Activated CD4-positive, alpha-beta T cell treated with anti-CD3 and anti-CD28 coated beads, Interleukin-2, Interleukin-6, amounts not matched to agents 100 ng/mL and 50 ng/mL, durations not matched to agents 16 hours and 8 hours (primary cell): ENCODE measurements at regions not wholly inside any gene's neighbourhood (a gene's known extent, or its start where the extent isn't known, plus 50 kb on each side); places are given as distances from the start of the nearest gene placed in this dataset.
"Not testable (repeated sequence)": the region's sequence is repeated elsewhere in the genome, so short reads cannot be mapped to it uniquely, and the experiment has no call there.

Experiments
- DNase-seq: peaks from one replicate; pipeline ENCODE4 v3.0.0-alpha.2; 2020

DNA sequence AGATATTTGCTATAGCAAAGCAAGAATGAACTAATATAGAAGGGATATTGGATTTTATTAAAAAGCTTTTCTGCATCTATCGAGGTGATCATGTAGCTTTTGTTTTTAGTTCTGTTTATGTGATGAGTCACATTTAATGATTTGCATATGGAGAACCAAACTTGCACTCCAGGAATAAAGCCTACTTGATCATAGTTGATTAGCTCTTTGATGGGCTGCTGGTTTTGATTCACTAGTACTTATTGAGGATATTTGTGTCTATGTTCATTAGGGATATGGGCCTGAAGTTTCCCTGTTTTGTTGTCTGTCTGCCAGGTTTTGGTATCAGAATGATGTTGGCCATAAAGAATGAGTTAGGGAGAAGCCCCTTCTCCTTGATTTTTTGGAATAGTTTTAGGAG lies 310.7 kb downstream of the ARPP21 start:
- no peak for DNase-seq

DNA sequence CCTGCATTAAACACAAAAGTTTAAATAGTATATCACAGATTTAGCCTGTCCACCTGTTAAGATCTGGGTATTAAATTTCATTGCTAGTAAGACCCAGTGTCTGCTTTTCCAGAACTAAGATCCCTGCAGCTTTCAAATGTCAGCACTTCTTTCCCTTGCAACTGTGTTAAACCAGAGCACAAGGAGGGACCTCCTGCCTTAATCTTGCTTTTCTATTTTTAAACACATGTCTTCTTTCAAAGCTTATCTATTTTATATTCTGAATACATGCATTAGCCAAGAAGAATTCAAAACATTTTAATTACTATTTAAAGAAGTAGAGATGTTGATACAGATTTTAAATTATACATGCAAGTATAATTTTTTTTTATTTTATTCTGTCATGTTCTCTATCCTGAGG lies 315.1 kb downstream of the ARPP21 start:
- DNase-seq: no peak

DNA sequence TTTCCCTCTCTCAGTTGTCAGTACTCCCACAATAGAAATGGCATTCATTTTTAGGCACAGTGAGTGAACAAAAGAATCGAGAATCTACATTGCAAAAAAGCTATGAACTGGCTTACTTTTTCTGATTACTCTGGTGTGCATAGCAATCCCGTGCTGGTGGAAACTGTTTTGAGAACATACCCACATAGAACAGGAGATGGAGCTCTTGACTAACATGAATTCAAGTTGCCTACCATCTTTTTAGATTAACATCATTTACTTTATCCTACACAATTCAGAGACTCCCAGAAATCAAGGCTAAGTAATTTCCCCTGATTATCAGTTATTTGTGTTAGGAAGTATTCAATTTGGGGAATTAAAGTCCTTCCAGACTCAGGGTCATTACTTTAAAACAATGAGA lies 326.6 kb downstream of the ARPP21 start:
- DNase-seq: peak; percentile 10

DNA sequence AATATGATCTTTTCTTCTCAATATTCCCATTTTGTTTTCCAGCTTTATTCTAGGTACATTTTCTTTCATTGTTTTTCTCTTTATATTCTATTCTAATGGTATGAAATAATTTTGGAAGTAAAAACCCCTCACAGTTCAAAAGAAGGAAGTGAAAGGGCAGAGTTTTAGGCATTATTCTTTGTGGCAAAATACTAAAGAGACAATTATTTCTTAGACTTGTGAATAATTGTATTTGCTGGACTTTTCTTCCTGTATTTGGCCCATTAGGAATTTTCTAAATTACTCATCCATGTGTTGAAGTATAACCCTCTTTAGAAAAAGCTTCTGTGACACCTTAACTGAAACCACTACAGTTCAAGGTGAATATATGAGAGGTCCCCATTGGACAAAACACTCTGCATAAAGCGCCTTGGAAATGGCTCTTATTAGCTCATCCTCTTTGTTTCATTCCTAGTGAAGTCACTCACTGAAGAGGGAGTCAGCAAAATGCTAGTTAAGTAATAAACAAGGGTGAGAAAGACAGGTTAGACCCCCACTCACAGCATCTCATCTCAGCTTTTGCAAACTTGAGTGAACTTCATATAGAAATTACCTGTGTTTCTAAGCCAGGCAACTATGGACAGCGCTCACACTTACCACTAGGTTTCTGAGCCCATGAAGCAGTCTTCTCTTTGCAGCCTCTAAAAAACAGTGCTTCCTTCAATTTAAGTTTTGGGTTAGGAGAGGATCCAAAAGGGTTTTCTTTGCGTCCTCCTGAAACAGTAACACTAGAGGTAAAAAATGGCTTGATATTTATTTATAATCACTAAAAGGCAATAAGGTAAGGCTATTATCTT lies 327.5 kb downstream of the ARPP21 start:
- no peak for DNase-seq

DNA sequence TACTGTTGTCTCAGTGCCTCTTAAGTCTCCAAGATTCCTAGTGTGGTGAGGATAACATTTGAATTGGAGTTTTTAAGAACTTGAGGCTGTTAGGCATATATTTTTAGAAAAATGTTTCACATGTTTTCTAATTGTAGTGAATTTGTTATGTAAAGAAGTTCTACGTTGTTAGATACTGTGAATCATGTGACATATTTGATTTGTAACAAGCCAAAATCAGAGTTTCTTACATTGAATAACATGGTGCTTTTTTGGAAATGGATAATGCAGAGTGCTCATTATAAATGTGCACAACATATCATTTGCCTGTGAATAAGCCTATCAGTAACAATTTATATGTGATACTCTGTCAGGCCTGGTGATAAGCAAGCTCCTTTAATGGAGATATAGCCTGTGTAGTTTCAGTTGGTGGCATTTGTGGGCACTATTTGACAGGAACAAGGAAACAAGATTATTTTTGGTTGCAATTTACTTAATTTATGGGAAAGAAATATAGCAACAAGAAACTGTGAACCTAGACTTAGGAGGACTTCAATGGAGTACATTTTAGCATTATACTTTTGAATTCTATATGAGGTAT lies 328.8 kb downstream of the ARPP21 start:
- DNase-seq: no peak

DNA sequence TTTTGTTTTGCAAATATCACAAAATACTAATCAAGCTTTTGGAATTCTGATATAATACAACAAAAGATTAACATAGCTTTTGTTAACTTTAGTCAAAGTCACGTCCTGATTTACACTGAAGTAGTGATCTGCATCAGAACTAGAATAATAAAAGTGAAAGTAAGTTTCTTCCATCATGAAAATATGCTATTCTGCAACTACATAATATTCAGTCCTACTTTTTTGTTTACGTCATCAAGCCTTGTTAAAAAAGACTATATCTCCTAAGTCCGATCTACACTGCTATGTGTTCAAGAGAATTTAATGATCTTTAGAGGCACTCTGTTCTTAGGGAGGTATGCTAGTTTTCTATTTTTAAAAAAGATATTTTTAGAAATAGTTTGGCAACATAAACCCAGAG lies 330.1 kb downstream of the ARPP21 start:
- DNase-seq: no peak

DNA sequence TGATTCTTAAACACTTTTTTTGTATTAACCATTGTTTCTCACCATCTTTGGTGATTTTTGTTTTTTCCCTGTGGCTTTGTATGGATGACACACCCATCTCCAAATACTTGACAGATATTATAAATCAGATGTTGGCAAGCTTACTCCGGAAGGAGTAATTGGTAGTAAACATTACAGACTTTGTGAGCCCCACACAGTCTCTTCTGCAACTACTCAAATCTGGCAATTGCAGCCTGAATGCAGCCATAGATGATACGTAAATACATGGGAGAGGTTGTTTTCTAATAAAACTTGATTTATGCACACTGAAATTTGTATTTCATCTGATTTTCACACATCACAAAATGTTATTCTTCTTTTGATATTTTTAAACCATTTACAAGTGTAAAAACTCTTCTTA lies 331.5 kb downstream of the ARPP21 start:
- DNase-seq: no peak

DNA sequence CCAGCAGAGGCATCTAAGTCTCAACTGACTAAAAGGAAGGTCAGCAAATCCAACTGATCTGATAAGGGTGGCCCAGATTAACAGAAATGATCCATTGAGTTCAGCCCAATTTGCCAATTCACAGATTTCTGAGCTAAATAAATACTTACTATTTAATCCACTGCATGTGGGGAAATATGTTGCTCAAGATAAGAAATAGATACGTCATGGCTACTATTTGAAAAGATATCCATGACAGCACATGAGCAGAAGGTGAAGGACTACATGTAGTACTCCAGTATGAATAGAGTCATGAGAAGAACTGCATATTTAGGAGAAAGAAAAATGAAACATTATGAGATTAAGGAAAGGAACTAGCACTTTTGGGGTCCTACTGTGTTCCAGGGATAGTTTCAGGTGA lies 332.4 kb downstream of the ARPP21 start:
- DNase-seq: no peak

DNA sequence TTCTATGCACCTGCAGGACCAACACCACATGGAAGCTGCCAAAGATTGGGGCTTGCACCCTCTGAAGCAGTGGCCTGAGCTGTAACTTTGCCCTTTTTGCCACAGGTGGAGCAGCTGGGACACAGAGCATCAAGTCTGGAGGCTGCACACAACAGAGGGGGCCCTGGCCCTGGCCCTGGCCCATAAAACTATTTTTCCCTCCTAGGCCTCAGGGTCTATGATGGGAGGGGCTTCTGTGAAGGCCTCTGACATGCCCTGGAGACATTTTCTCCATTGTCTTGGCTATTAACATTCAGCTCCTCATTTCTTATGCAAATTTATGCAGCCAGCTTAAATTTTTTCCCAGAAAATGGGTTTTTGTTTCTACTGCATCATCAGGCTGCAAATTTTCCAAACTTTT lies 335.5 kb downstream of the ARPP21 start:
- DNase-seq: no peak

DNA sequence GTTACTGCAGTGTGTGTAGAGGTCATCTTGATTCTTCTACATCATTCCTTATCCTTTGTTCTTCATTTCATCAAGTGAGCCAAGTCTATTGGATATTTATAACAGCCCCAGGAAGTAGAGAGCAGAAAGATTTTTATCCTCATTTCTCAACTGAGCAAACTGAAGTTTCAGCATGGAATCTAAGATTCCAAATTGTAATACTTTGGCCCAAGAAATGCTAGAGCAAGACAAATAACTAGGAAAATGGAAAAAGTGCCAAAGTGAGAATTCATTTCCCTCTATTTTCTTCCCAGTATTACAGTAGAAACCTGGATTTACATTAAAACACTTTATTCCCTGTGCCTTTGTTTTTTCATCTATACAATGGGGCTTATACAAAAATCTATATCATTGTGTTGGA lies 346.8 kb downstream of the ARPP21 start:
- DNase-seq: no peak

DNA sequence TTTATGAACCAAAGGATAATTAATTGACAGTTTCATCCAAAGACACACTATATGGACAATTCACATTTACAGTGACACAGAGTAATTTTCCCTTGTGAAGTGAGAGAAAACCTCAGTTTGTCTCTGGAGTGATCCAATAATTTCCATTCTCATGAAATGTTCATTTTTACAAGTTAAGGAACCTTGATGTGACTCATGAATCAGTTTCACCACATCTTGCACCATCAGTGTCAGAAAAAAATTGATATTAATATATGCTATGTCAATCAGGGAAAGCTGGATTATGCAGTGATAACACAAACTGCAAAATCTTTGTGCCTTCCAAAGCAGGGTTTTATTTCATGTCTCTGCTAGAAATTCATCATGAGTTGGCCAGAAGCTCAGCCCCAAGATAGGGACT lies 348.1 kb downstream of the ARPP21 start:
- no peak for DNase-seq

DNA sequence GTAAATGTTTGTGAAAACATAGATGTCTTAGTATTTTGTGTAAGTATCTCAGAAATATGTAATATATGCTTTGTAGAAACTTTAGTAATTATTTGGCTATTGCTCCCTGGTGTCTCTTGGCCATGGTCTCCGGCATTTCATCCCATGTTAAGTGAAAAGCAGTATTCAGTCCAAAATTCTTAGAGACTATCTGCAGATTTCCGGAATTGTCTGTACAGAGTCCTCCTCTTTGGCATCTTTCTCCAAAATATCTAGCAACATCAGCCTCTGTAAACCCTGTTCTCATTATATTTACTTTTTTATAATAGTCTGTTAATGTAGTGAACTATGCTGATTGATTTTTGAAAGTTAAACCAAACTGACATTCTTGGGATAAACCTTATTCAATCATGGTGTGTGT lies 352.7 kb downstream of the ARPP21 start:
- no peak for DNase-seq

DNA sequence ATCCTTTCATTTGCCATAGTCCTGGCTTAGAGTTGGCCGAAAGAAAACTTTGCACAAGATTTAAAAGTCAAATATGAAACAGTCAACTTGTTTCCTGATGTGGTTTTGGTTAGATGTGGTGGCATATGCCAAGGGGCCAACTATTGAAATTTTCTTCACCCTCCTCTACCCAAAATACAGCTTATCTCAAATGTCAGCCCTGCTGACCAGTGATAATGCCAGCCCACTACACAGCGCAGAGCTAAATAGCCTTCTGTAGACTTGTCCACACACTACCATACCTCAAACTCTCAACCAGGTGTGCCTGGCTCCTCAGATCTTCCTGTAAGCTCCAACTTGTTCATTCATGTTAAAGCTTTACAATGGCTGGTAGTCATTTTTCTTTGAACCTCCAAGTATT lies 368.5 kb upstream of the STAC start:
- DNase-seq: no peak

DNA sequence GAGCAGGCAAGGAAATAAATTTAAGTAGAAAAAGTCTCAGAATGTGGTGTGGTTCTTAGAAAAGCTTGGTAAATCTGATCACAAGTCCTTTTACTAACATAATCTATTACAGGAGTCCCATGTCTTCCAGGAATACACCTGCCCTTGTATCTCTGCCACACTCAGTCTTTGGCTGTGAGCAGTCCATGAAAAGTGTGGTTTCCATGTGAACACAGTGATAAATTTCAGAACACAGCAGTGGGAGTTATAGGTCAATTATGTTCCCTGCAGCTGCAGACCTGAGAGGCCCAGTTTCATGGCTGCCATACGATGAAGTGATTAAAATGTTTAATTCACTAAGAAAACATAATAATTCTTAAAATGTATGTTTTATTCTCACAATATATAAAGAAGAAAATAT lies 366.9 kb upstream of the STAC start:
- DNase-seq: no peak

DNA sequence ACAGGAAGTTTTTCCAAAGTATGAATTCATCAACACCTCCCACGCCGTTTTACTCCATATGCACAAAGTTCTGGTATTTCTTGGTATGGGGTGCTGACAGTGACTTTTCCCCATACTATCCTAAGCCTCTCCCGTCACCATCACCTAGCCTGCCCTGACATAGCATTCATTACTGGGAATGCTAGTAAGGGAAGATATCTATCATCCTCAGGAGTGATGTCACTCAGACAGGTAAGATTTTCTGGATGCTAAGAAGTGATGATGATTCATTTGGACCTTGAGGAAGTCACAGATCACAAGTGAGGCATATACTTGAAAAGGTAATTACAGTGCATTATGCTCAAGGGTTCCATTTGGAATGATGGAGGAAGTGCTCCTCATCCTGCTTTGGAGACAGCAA lies 355.1 kb upstream of the STAC start:
- no peak for DNase-seq

DNA sequence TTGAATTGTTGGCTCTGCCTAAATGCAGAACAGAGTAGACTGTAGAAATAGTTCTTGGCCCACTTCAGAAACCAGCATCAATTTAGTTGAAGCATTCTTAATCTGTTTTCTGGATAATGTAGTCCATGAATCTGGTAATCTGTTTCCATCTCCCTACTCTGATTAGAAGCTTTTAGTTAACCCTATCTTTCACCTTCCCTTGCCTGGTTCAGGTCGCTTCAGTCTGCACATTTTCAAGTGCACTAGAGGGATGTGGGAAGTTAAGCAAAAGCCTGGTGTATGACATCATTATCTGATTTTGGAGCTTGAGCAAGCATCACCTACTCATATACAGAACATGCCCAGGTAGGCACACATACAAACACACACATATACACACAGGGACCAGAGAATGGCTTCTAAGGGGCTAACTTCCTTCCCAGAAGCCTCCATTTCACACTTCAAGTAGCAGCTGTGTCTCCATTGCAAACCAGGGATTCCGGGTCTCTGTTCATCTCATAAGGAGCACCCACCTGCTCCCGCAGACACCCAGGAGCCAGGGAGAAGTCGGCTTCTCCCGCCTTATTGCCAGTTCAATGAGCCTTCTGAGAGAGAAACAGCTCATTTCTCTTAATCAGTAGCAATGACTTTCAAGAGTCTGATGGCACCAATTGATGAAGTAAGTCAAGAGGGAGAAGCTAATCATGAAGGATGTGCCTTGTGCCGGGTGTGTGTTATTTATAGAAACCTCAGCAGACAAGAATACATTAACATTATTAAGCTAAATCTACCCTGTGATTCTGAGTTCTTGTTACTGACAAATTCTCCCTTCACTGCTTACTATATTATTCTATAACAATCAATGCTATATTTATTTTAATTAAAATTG lies 347.9 kb upstream of the STAC start:
- DNase-seq: no peak

DNA sequence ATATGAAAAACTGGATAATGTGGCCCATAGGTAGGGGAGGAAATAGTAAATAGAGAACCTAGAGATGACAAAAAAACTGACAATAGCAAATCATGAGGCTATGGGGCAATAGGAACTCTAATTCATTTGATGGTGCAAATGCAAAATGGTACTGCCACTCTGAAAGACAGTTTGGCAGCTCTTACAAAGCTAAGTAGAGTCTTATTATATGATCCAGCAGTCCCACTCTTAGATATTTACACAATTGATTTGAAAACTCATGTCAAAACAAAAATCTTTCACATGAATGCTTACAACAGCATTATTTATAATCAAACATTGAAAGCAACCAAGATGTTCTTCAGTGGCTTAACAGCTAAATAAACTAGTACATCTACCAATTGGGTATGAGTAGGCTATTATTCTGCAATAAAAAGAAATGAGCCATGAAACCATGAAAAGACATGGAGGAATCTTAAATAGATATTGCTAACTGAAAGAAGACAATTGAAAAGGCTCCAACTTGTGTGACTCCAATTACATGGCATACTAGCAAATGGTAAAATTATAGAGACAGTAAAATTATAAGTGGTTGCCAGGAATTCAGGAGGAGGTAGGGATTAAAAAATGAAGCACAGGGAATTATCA lies 321.8 kb upstream of the STAC start:
- no peak for DNase-seq

DNA sequence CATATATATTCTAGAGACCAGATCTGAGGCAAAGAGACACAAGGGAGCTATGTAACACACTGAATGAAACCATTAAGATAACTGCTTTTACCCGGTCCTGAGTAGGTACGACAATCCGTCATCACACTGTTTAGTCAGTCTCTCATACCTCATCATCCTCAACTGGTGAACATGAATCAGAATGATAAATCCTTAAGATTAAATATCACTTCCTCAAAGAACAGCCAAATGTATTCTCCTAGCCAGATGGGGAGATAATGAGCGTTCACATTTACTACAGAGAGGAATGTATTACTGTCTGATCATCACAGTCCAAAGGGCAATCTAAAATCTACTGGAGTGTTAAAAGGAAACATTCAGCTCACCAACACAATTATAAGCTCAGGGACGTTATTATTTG lies 319.4 kb upstream of the STAC start:
- no peak for DNase-seq

DNA sequence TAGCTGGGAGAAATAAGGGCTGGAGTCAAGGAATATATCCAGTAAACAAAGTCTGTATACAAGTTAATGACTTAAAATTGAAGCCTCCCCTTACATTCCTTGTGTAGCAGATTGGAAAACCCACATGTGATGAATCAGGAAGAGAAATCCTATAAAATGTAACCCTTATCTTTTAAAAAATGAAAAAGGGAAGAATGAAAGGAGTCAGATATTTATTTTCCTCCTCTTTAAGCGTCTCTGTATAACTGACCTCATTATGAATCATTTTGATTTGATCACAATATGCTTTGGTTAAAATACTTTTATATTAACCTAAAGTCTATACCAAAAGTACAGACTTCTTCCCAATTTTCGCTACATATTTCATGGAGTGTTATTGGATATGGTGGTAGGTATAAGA lies 316.3 kb upstream of the STAC start:
- no peak for DNase-seq

DNA sequence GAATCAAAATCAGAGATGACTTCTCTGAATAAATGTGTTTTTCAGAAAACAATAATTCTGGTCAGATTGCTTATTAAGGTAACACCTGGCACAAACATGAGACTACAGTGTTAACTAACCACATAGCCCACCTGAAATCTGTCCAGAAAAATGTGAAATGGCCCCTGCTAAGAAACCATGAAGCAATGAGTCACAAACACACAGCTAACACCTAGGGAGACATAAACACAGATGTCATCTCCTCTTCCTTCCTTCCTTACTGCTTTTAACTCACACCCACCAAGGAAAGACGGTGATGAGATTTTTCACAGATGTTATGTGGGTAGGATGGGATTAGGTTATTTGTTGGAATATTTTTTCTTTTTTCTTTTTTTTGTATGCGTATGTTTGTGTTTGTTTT lies 315.0 kb upstream of the STAC start:
- DNase-seq: no peak

DNA sequence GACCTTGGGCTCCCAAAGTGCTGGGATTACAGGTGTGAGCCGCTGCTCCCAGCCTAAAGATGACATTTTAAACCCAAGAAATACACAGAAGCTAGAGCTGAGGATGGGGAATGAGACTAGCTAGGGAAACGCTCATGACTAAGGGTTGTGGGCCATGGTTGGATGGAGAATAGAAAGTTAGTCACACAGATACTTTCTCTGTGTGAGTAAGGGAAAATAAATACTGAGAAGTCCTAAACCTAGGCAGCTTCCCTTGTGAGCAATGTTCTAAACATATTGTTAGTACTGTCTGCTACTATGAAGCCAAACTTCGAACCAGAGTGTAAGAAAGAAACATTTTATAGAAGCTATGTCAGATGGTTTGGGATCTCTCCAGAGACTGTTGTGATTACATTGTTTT lies 304.8 kb upstream of the STAC start:
- no peak for DNase-seq

DNA sequence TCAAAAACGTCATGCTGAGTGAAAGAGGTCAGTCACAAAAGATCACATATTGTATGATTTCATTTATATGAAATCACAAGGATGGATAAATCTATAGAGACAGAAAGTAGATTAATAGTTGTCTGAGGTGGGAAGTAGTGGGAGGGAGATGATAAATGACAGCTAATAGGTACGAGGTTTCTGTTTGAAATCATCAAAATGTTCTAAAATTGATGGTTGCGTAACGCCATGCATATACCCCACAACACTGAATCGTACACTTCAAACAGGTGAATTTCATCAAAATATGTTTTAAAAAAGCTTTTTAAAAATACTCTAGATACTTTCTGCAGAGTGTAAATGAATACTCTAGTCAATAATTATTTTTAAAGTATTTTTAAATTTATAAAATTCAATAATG lies 303.0 kb upstream of the STAC start:
- no peak for DNase-seq

DNA sequence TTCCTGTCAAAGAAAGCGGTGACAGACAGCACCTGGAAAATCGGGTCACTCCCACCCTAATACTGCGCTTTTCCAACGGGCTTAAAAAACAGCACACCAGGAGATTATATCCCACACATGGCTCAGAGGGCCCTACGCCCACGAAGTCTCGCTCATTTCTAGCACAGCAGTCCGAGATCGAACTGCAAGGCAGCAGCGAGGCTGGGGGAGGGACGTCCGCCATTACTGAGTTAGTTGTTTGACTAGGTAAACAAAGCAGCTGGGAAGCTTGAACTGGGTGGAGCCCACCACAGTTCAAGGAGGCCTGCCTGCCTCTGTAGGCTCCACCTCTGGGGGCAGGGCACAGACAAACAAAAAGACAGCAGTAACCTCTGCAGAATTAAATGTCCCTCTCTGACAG lies 297.3 kb upstream of the STAC start:
- DNase-seq: not testable (repeated sequence)

DNA sequence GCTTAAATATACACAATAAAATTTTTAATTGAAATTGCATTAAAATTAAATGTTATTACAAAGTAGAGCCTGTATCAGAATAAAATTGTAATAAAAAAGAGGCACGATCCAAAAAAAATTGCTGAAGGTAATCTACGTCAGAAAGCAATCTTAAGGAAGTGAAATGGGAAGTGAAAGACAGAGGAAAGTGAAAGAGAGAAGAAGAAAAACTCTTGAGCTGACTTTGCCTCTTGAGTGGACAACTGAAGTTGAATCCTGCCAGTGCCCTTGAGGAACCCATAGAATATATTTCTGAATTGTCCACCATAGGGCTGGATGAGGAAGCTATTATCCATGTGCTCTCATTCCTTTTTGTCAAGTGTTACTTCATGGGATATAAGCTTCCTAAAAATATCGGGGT lies 285.1 kb upstream of the STAC start:
- DNase-seq: no peak
